Natural killer cell treated with Interleukin-12 subunit alpha and Interleukin-12 subunit beta and Interleukin-15 and Interleukin-18, amount 100 ng/mL, for 72 hours (primary cell): ENCODE measurements at regions not wholly inside any gene's neighbourhood (a gene's known extent, or its start where the extent isn't known, plus 50 kb on each side); places are given as distances from the start of the nearest gene placed in this dataset.

Source experiments
- ATAC-seq, 2 donors: fragments of 150-1000 bp; cut with Tn5 transposase in 1 of 2; sonication (Bioruptor Pico), chemical (Tn5 transposase) in 1 of 2; 2 replicates each; pipeline ENCODE4 v1.10.0; 2021
- DNase-seq: peaks from one replicate; pipeline ENCODE4 v3.0.0; 2022; ENCODE audit warnings: low spot score
- H3K27ac Mint-ChIP-seq, 2 donors: 1 replicate in 1 of 2; 2 replicates in 1 of 2; pipeline ENCODE4 v1.8.0; 2022; ENCODE audit warnings: mixed read lengths in 2 of 2, mild to moderate bottlenecking in 1 of 2, moderate library complexity in 1 of 2
- H3K27me3 Mint-ChIP-seq, 2 donors: 1 replicate in 1 of 2; 2 replicates in 1 of 2; pipeline ENCODE4 v1.8.0; 2022; ENCODE audit warnings: mixed read lengths in 2 of 2
- H3K36me3 Mint-ChIP-seq: one replicate; pipeline ENCODE4 v1.8.0; 2022; ENCODE audit warnings: mixed read lengths
- H3K4me1 Mint-ChIP-seq, 2 donors: 1 replicate in 1 of 2; 2 replicates in 1 of 2; pipeline ENCODE4 v1.8.0; 2022; ENCODE audit warnings: low read depth in 2 of 2, mixed read lengths in 2 of 2, mild to moderate bottlenecking in 1 of 2
- H3K4me3 Mint-ChIP-seq: one replicate; pipeline ENCODE4 v1.8.0; 2022; ENCODE audit warnings: mixed read lengths
- H3K9me3 Mint-ChIP-seq: 2 replicates; pipeline ENCODE4 v1.8.0; 2022; ENCODE audit warnings: mixed read lengths

- DNase-seq = no peak
- Mint-ChIP-seq H3K27ac (no peak overlapping the region), H3K9me3 (peaks cover 10% of the 10 kb centered on the region), H3K27me3 (peaks cover 0 to 6% of the 10 kb centered on the region in 2 donors), H3K4me1 (no peaks in the 10 kb centered on the region), H3K36me3 (no peaks in the 10 kb centered on the region), H3K4me3 (no peak overlapping the region)
- ATAC-seq = no peak
Measured at GRCh38 chr12:127425474-127425873, 841.5 kb upstream of the TMEM132C start.

- peaks cover 7% of the 10 kb centered on the region for H3K9me3 Mint-ChIP-seq
- H3K4me1 Mint-ChIP-seq = no peaks in the 10 kb centered on the region
- no peak overlapping the region for H3K27ac Mint-ChIP-seq
- H3K4me3 Mint-ChIP-seq = no peak overlapping the region
- H3K36me3 Mint-ChIP-seq = no peaks in the 10 kb centered on the region
- DNase-seq (no peak), ATAC-seq (no peak)
- H3K27me3 Mint-ChIP-seq = no peaks in the 10 kb centered on the region
Measured at GRCh38 chr12:127428420-127428819, 838.5 kb upstream of the TMEM132C start.

- Mint-ChIP-seq H3K27ac (no peak overlapping the region), H3K36me3 (no peaks in the 10 kb centered on the region), H3K27me3 (no peaks in the 10 kb centered on the region), H3K4me1 (no peaks in the 10 kb centered on the region), H3K9me3 (peaks cover 3% of the 10 kb centered on the region), H3K4me3 (no peak overlapping the region)
- no peak for DNase-seq
- ATAC-seq = no peak
Measured at GRCh38 chr12:127429551-127430285, 837.3 kb upstream of the TMEM132C start.

GRCh38 chr12:127430401-127430800, 836.6 kb upstream of the TMEM132C start:
- DNase-seq = no peak
- no peaks in the 10 kb centered on the region for H3K4me1 Mint-ChIP-seq
- H3K27ac Mint-ChIP-seq = no peak overlapping the region
- H3K9me3 Mint-ChIP-seq = peaks cover 5% of the 10 kb centered on the region
- no peak for ATAC-seq
- H3K4me3 Mint-ChIP-seq = no peak overlapping the region
- H3K27me3 Mint-ChIP-seq = peaks cover 0 to 3% of the 10 kb centered on the region in 2 donors
- H3K36me3 Mint-ChIP-seq = no peaks in the 10 kb centered on the region

- Mint-ChIP-seq H3K9me3 (peaks cover 7% of the 10 kb centered on the region), H3K27me3 (peaks cover 0 to 8% of the 10 kb centered on the region in 2 donors), H3K36me3 (no peaks in the 10 kb centered on the region), H3K4me1 (no peaks in the 10 kb centered on the region), H3K4me3 (no peak overlapping the region), H3K27ac (no peak overlapping the region)
- ATAC-seq = no peak
- no peak for DNase-seq
Measured at GRCh38 chr12:127431177-127431576, 835.8 kb upstream of the TMEM132C start.

- H3K27ac Mint-ChIP-seq = no peak overlapping the region
- H3K4me1 Mint-ChIP-seq = no peaks in the 10 kb centered on the region
- peaks cover 7% of the 10 kb centered on the region for H3K9me3 Mint-ChIP-seq
- DNase-seq = no peak
- H3K27me3 Mint-ChIP-seq = peaks cover 0 to 8% of the 10 kb centered on the region in 2 donors
- ATAC-seq = no peak
- no peak overlapping the region for H3K4me3 Mint-ChIP-seq
- H3K36me3 Mint-ChIP-seq = no peaks in the 10 kb centered on the region
Measured at GRCh38 chr12:127431594-127431993, 835.4 kb upstream of the TMEM132C start.

GRCh38 chr12:127435439-127435838, 831.5 kb upstream of the TMEM132C start:
- no peaks in the 10 kb centered on the region for H3K36me3 Mint-ChIP-seq
- peaks cover 11% of the 10 kb centered on the region for H3K9me3 Mint-ChIP-seq
- peaks cover 0 to 8% of the 10 kb centered on the region in 2 donors for H3K27me3 Mint-ChIP-seq
- ATAC-seq (no peak), DNase-seq (no peak)
- H3K4me1 Mint-ChIP-seq = no peaks in the 10 kb centered on the region
- H3K4me3 Mint-ChIP-seq = no peak overlapping the region
- H3K27ac Mint-ChIP-seq = no peak overlapping the region

GRCh38 chr12:127438512-127439244, 828.3 kb upstream of the TMEM132C start:
- Mint-ChIP-seq H3K36me3 (no peaks in the 10 kb centered on the region), H3K4me1 (no peaks in the 10 kb centered on the region), H3K27ac (no peak overlapping the region), H3K9me3 (peaks cover 16% of the 10 kb centered on the region), H3K27me3 (peaks cover 0 to 8% of the 10 kb centered on the region in 2 donors), H3K4me3 (no peak overlapping the region)
- ATAC-seq (no peak), DNase-seq (no peak)

GRCh38 chr12:127445581-127446139, 821.3 kb upstream of the TMEM132C start:
- Mint-ChIP-seq H3K27ac (no peak overlapping the region), H3K36me3 (no peaks in the 10 kb centered on the region), H3K4me3 (no peak overlapping the region), H3K27me3 (no peaks in the 10 kb centered on the region), H3K9me3 (peaks cover 8% of the 10 kb centered on the region), H3K4me1 (no peaks in the 10 kb centered on the region)
- DNase-seq = no peak
- no peak for ATAC-seq

GRCh38 chr12:127448906-127449305, 818.1 kb upstream of the TMEM132C start:
- no peak for ATAC-seq
- no peak overlapping the region for H3K4me3 Mint-ChIP-seq
- peaks cover 0 to 3% of the 10 kb centered on the region in 2 donors for H3K27me3 Mint-ChIP-seq
- no peak overlapping the region for H3K27ac Mint-ChIP-seq
- H3K4me1 Mint-ChIP-seq = no peaks in the 10 kb centered on the region
- H3K36me3 Mint-ChIP-seq = no peaks in the 10 kb centered on the region
- DNase-seq = no peak
- H3K9me3 Mint-ChIP-seq = peaks cover 7% of the 10 kb centered on the region

GRCh38 chr12:127450826-127451225, 816.1 kb upstream of the TMEM132C start:
- peaks cover 8 to 12% of the 10 kb centered on the region in 2 donors for H3K27me3 Mint-ChIP-seq
- DNase-seq (no peak), ATAC-seq (no peak)
- H3K9me3 Mint-ChIP-seq = peaks cover 4% of the 10 kb centered on the region
- no peak overlapping the region for H3K4me3 Mint-ChIP-seq
- no peak overlapping the region for H3K27ac Mint-ChIP-seq
- no peaks in the 10 kb centered on the region for H3K4me1 Mint-ChIP-seq
- H3K36me3 Mint-ChIP-seq = no peaks in the 10 kb centered on the region

GRCh38 chr12:127455347-127456265, 811.4 kb upstream of the TMEM132C start:
- Mint-ChIP-seq H3K4me1 (no peaks in the 10 kb centered on the region), H3K9me3 (peaks cover 4% of the 10 kb centered on the region), H3K27me3 (peaks cover 15 to 16% of the 10 kb centered on the region in 2 donors), H3K36me3 (no peaks in the 10 kb centered on the region), H3K4me3 (no peak overlapping the region), H3K27ac (no peak overlapping the region)
- DNase-seq (no peak), ATAC-seq (peak in 1 of 2 donors; percentile 57)

- Mint-ChIP-seq H3K4me3 (no peak overlapping the region), H3K4me1 (no peaks in the 10 kb centered on the region), H3K36me3 (no peaks in the 10 kb centered on the region), H3K27ac (no peak overlapping the region), H3K27me3 (peaks cover 14 to 15% of the 10 kb centered on the region in 2 donors), H3K9me3 (no peaks in the 10 kb centered on the region)
- DNase-seq (no peak), ATAC-seq (no peak)
Measured at GRCh38 chr12:127457726-127458125, 809.2 kb upstream of the TMEM132C start.
